ENCODE measurements at regions not wholly inside any gene's neighbourhood (a gene's known extent, or its start where the extent isn't known, plus 50 kb on each side); places are given as distances from the start of the nearest gene placed in this dataset.
A peak's percentile ranks its signal among the peaks of the same experiment; 100 is the strongest.

- Histone ChIP-seq H3K4me2 (no peak overlapping the region), H4K20me1 (replicated peaks; ENCODE audit: insufficient read depth) (no peaks in the 10 kb centered on the region), H3K4me1 (ENCODE audit: insufficient read depth) (peaks cover 5% of the 10 kb centered on the region; the same call in 1 of the 2 replicates), H3K36me3 (ENCODE audit: insufficient read depth) (no peaks in the 10 kb centered on the region), H3K27ac (ENCODE audit: low read depth) (no peak overlapping the region), H3K27me3 (ENCODE audit: insufficient read depth) (peaks cover 63% of the 10 kb centered on the region), H3F3A (replicated peaks; ENCODE audit: low read depth) (no peaks in the 10 kb centered on the region), H3K79me2 (replicated peaks; ENCODE audit: insufficient read depth) (no peaks in the 10 kb centered on the region), H2AFZ (no peak overlapping the region), H3K4me3 (no peak overlapping the region), H3K9me2 (ENCODE audit: insufficient read depth) (no peaks in the 10 kb centered on the region)
- Mint-ChIP-seq H3K36me3 (ENCODE audit: low read depth) (no peaks in the 10 kb centered on the region), H3K27ac (no peak overlapping the region), H3K4me1 (peaks cover 7% of the 10 kb centered on the region), H3K27me3 (ENCODE audit: insufficient read depth, low read depth, poor library complexity) (peaks cover 19% of the 10 kb centered on the region), H3K9me3 (no peaks in the 10 kb centered on the region), H3K4me3 (no peak overlapping the region)
- ATAC-seq (no peak), DNase-seq (ENCODE audit: low spot score) (no peak)
- no peak for TF ChIP-seq CTCF (conservative IDR thresholded peaks at IDR 0.05; ENCODE audit: low read depth in 2 of 2)
- TF ChIP-seq EZH2phosphoT487 (IDR thresholded peaks at IDR 0.05; ENCODE audit: unreplicated experiment) = no peak
- TF ChIP-seq ETS1 (IDR thresholded peaks at IDR 0.05) = no peak
- TF ChIP-seq CREB1 (CRISPR knock-in tag; IDR thresholded peaks at IDR 0.05; ENCODE audit: low read depth) = no peak
- no peak for TF ChIP-seq JUNB (IDR thresholded peaks at IDR 0.05; ENCODE audit: unreplicated experiment)
Observed at GRCh38 chr11:96697466-96697865, 307.7 kb downstream of the JRKL start.

- Histone ChIP-seq H3K9me2 (ENCODE audit: insufficient read depth) (no peaks in the 10 kb centered on the region), H3K36me3 (ENCODE audit: insufficient read depth) (no peaks in the 10 kb centered on the region), H3K79me2 (replicated peaks; ENCODE audit: insufficient read depth) (no peaks in the 10 kb centered on the region), H3F3A (replicated peaks; ENCODE audit: low read depth) (no peaks in the 10 kb centered on the region), H4K20me1 (replicated peaks; ENCODE audit: insufficient read depth) (no peaks in the 10 kb centered on the region), H3K27ac (ENCODE audit: low read depth) (no peak overlapping the region), H3K4me3 (no peak overlapping the region), H3K27me3 (ENCODE audit: insufficient read depth) (peaks cover 7% of the 10 kb centered on the region; the same call in 1 of the 2 replicates), H3K4me1 (ENCODE audit: insufficient read depth) (no peaks in the 10 kb centered on the region; the same call in 1 of the 2 replicates), H3K4me2 (no peak overlapping the region), H2AFZ (peak overlapping the region; percentile 82; the same call in 1 of the 2 replicates)
- DNase-seq (ENCODE audit: low spot score) (peak; percentile 40), ATAC-seq (peak; percentile 52; the same call in 2 of the 3 replicates)
- H3K9me3 Mint-ChIP-seq = no peaks in the 10 kb centered on the region
- H3K27ac Mint-ChIP-seq = no peak overlapping the region
- H3K4me3 Mint-ChIP-seq = no peak overlapping the region
- no peaks in the 10 kb centered on the region for H3K36me3 Mint-ChIP-seq (ENCODE audit: low read depth)
- TF ChIP-seq CTCF (conservative IDR thresholded peaks at IDR 0.05; ENCODE audit: low read depth in 2 of 2) (peak; percentile 25 to 63; a peak in 3 of 4 replicates), ZNF114 (CRISPR knock-in tag; IDR thresholded peaks at IDR 0.05) (no peak), NANOG (IDR thresholded peaks at IDR 0.05; ENCODE audit: borderline replicate concordance) (no peak), CREB1 (CRISPR knock-in tag; IDR thresholded peaks at IDR 0.05; ENCODE audit: low read depth) (no peak), EZH2phosphoT487 (IDR thresholded peaks at IDR 0.05; ENCODE audit: unreplicated experiment) (no peak)
- no peaks in the 10 kb centered on the region for H3K27me3 Mint-ChIP-seq (ENCODE audit: insufficient read depth, low read depth, poor library complexity)
- H3K4me1 Mint-ChIP-seq = peaks cover 5% of the 10 kb centered on the region; the same call in 2 of the 3 replicates
Observed at GRCh38 chr11:96704847-96705246, 315.0 kb downstream of the JRKL start.

All from GM23338 (cell line).